Endothelial cell of umbilical vein (primary cell): ENCODE measurements at regions not wholly inside any gene's neighbourhood (a gene's known extent, or its start where the extent isn't known, plus 50 kb on each side); places are given as distances from the start of the nearest gene placed in this dataset.

Source experiments
- BruUV-seq: library from RNA; stranded (reverse); fragments of 400-500 nt; replicated peaks from 2 replicates; lab custom pipeline; 2021; lab: Mats Ljungman, UMichigan
- CTCF ChIA-PET: fragments of 300-600, 350-600 bp; sonication (Branson Sonifier 250); formaldehyde crosslinking; loops from one replicate; lab custom pipeline; 2021; ENCODE audit warnings: antibody characterized with exemption, inconsistent platforms; lab: Charles Lee
- POLR2A ChIA-PET: fragments of 300-600, 350-600 bp; sonication (Branson Sonifier 250); formaldehyde crosslinking; loops from one replicate; lab custom pipeline; 2021; ENCODE audit warnings: antibody characterized with exemption, inconsistent platforms; lab: Charles Lee
- DNase-seq: peaks from one replicate; pipeline ENCODE4 v3.0.0-alpha.2; 2011; ENCODE audit warnings: low read depth, low spot score
- FAIRE-seq: peaks from 2 replicates; lab custom pipeline; 2011; peaks lifted over from hg19 to GRCh38; lab: Jason Lieb, UNC
- H2AFZ ChIP-seq: 2 replicates; pipeline ENCODE4 v1.6.0; 2012; ENCODE audit warnings: low read depth, low read length, control low read depth, inconsistent platforms
- H3K27ac ChIP-seq: 2 replicates; pipeline ENCODE4 v1.5.1; 2011; ENCODE audit warnings: low read depth, mild to moderate bottlenecking, control low read depth, low read length, moderate library complexity; ENCODE audit not compliant: insufficient read depth
- H3K27me3 ChIP-seq, 2 experiments: 2 replicates each; pipeline versions ENCODE4 v1.6.0 to v1.6.1; 2011; ENCODE audit warnings: low read length in 2 of 2, mixed read lengths in 1 of 2; ENCODE audit not compliant: control insufficient read depth in 2 of 2, insufficient read depth in 2 of 2
- H3K36me3 ChIP-seq, 2 experiments: 2 replicates in 1 of 2; 3 replicates in 1 of 2; pipeline ENCODE4 v1.5.1; 2011; ENCODE audit warnings: low read length in 2 of 2, mild to moderate bottlenecking in 1 of 2, moderate library complexity in 1 of 2; ENCODE audit not compliant: control insufficient read depth in 2 of 2, insufficient read depth in 2 of 2; ENCODE audit errors: extremely low read depth in 1 of 2
- H3K4me1 ChIP-seq: 3 replicates; pipeline ENCODE4 v1.5.1; 2011; ENCODE audit warnings: mild to moderate bottlenecking, low read length; ENCODE audit not compliant: control insufficient read depth, insufficient read depth; ENCODE audit errors: extremely low read depth
- H3K4me2 ChIP-seq: 2 replicates; pipeline ENCODE4 v1.6.1; 2011; ENCODE audit warnings: low read length, control low read depth, mixed read lengths; ENCODE audit not compliant: insufficient read depth
- H3K4me3 ChIP-seq, 3 experiments: fragments of 200-600 bp in 1 of 3; sonication (generic), shearing (Covaris generic) in 1 of 3; replicated peaks in 1 of 3; 2 replicates each; pipeline ENCODE4 v1.5.1; 2011 to 2016; ENCODE audit warnings: control low read depth in 3 of 3, low read length in 3 of 3, mild to moderate bottlenecking in 2 of 3, inconsistent platforms in 1 of 3, low read depth in 1 of 3, moderate library complexity in 1 of 3; ENCODE audit not compliant: insufficient read depth in 1 of 3
- H3K79me2 ChIP-seq: 2 replicates; pipeline ENCODE4 v1.6.0; 2012; ENCODE audit warnings: low read length, inconsistent platforms; ENCODE audit not compliant: control insufficient read depth, insufficient read depth
- H3K9ac ChIP-seq: replicated peaks from 2 replicates; pipeline ENCODE3; 2011; ENCODE audit warnings: low read length, control low read depth; ENCODE audit not compliant: insufficient read depth; ENCODE audit errors: extremely low read depth
- H3K9me1 ChIP-seq: replicated peaks from 3 replicates; pipeline ENCODE4 v1.6.0; 2011; ENCODE audit warnings: mild to moderate bottlenecking, low read length; ENCODE audit not compliant: control insufficient read depth, insufficient read depth; ENCODE audit errors: extremely low read depth
- H3K9me3 ChIP-seq: replicated peaks from 2 replicates; pipeline ENCODE4 v1.5.1; 2012; ENCODE audit warnings: low read length, inconsistent platforms; ENCODE audit not compliant: control insufficient read depth, insufficient read depth
- H4K20me1 ChIP-seq: replicated peaks from 2 replicates; pipeline ENCODE3; 2011; ENCODE audit warnings: mild to moderate bottlenecking, low read length; ENCODE audit not compliant: control insufficient read depth, insufficient read depth; ENCODE audit errors: extremely low read depth
- CTCF ChIP-seq, 2 donors: IDR thresholded peaks; 1 replicate in 1 of 2; 2 replicates in 1 of 2; pipeline ENCODE4 v1.5.1; 2011; ENCODE audit warnings: low read length in 2 of 2, mild to moderate bottlenecking in 2 of 2, moderate library complexity in 2 of 2, control low read depth in 1 of 2, inconsistent platforms in 1 of 2, low read depth in 1 of 2; ENCODE audit not compliant: insufficient read depth in 1 of 2; ENCODE audit errors: extremely low read depth in 1 of 2
- EZH2 ChIP-seq: IDR thresholded peaks from 2 replicates; pipeline ENCODE4 v1.6.1; 2012; ENCODE audit warnings: borderline replicate concordance, low read depth, mild to moderate bottlenecking, moderate library complexity, low read length, inconsistent platforms; ENCODE audit not compliant: severe bottlenecking
- FOS ChIP-seq: IDR thresholded peaks from 2 replicates; pipeline ENCODE4 v1.6.1; 2011; ENCODE audit warnings: mild to moderate bottlenecking, low read length, moderate library complexity, borderline replicate concordance; ENCODE audit not compliant: insufficient read depth
- GATA2 ChIP-seq: IDR thresholded peaks from 2 replicates; pipeline ENCODE4 v1.7.0; 2011; ENCODE audit warnings: low read depth, mild to moderate bottlenecking, moderate library complexity, mixed read lengths, low read length; ENCODE audit not compliant: insufficient read length, insufficient read depth
- JUN ChIP-seq: IDR thresholded peaks from 2 replicates; pipeline ENCODE4 v1.6.1; 2011; ENCODE audit warnings: borderline replicate concordance, low read depth; ENCODE audit not compliant: insufficient read length, insufficient read depth
- MAX ChIP-seq: IDR thresholded peaks from 2 replicates; pipeline ENCODE4 v1.6.1; 2011; ENCODE audit not compliant: insufficient read depth, insufficient read length
- MYC ChIP-seq: IDR thresholded peaks from one replicate; pipeline ENCODE4 v1.6.1; 2011; ENCODE audit warnings: mild to moderate bottlenecking, low read depth, low read length
- POLR2A ChIP-seq: IDR thresholded peaks from 2 replicates; pipeline ENCODE4 v1.6.1; 2012; ENCODE audit warnings: low read depth, mild to moderate bottlenecking, control low read depth, low read length
- POLR2AphosphoS5 ChIP-seq: IDR thresholded peaks from 2 replicates; pipeline ENCODE4 v1.6.1; 2012; ENCODE audit warnings: low read depth, mild to moderate bottlenecking, control low read depth, low read length, moderate library complexity; ENCODE audit not compliant: insufficient read depth
- dilution Hi-C: fragments of 300-500 bp; cut with MboI; formaldehyde crosslinking; loops from one replicate; pipeline ENCODE4 v1.15.0; 2019; ENCODE audit warnings: low sequenced_read_pairs; ENCODE audit not compliant: extremely low pct_ligation_motif_present
- intact Hi-C: fragments of 100-400 bp; cut with micrococcal nuclease; formaldehyde crosslinking; loops from one replicate; pipeline ENCODE4 v1.10.0; 2022

- Histone ChIP-seq H3K79me2 (no peaks in the 10 kb centered on the region), H3K27me3 (no peaks in the 10 kb centered on the region), H3K4me3 (no peak overlapping the region), H3K4me2 (no peak overlapping the region), H3K9ac (no peak overlapping the region), H3K36me3 (no peaks in the 10 kb centered on the region), H3K9me1 (no peaks in the 10 kb centered on the region), H3K9me3 (no peaks in the 10 kb centered on the region), H2AFZ (no peak overlapping the region), H3K27ac (no peak overlapping the region), H4K20me1 (no peaks in the 10 kb centered on the region), H3K4me1 (no peaks in the 10 kb centered on the region)
- DNase-seq: no peak
- dilution Hi-C loops: no loop called here
- BruUV-seq: no TSS peak
- POLR2A ChIA-PET: no interaction called here
- CTCF ChIA-PET: no interaction called here
- intact Hi-C loops: no loop called here
- FAIRE-seq: no peak
- TF ChIP-seq GATA2 (no peak), JUN (peak; percentile 25)
These were observed 193.5 kb upstream of the RFX3 start for GRCh38 chr9:3719286-3719685.

- CTCF ChIA-PET: interaction anchor here (1.6 kb wide), 1 partner anchor 361 kb away, joined by 3 read pairs; no protein-coding TSS in a partner anchor
These were observed 190.6 kb upstream of the RFX3 start for GRCh38 chr9:3716415-3716814.

More at GRCh38 chr9:3716415-3716814, 190.6 kb upstream of the RFX3 start:
- BruUV-seq: no TSS peak
- intact Hi-C loops (no loop called here), dilution Hi-C loops (no loop called here)
- Histone ChIP-seq H3K79me2 (no peaks in the 10 kb centered on the region), H4K20me1 (no peaks in the 10 kb centered on the region), H3K9me3 (no peaks in the 10 kb centered on the region), H3K4me3 (no peak overlapping the region), H3K36me3 (no peaks in the 10 kb centered on the region), H3K27ac (no peak overlapping the region), H2AFZ (no peak overlapping the region), H3K27me3 (no peaks in the 10 kb centered on the region), H3K9me1 (no peaks in the 10 kb centered on the region), H3K9ac (no peak overlapping the region), H3K4me1 (no peaks in the 10 kb centered on the region), H3K4me2 (no peak overlapping the region)
- FAIRE-seq (no peak), DNase-seq (no peak)
- POLR2A ChIA-PET: no interaction called here
- TF ChIP-seq JUN: no peak
- no peak for TF ChIP-seq CTCF (IDR thresholded peaks at IDR 0.05; ENCODE audit: extremely low read depth in 1 of 2, insufficient read depth in 1 of 2, low read depth in 1 of 2, low read length in 2 of 2)
- TF ChIP-seq GATA2: no peak
- TF ChIP-seq EZH2: no peak
- no peak for TF ChIP-seq POLR2A
- no peak for TF ChIP-seq MAX
- TF ChIP-seq POLR2AphosphoS5: no peak
- no peak for TF ChIP-seq FOS
- no peak for TF ChIP-seq MYC
